Type B pancreatic cell (in vitro differentiated cells): ENCODE measurements at regions not wholly inside any gene's neighbourhood (a gene's known extent, or its start where the extent isn't known, plus 50 kb on each side); places are given as distances from the start of the nearest gene placed in this dataset.
"Not testable (repeated sequence)": the region's sequence is repeated elsewhere in the genome, so short reads cannot be mapped to it uniquely, and the experiment has no call there.

Source experiments
- DNase-seq: peaks from one replicate; pipeline ENCODE4 v3.0.0; 2021; ENCODE audit warnings: mixed read lengths; ENCODE audit not compliant: unreplicated experiment; ENCODE audit errors: extremely low spot score
- H3K27ac Mint-ChIP-seq: 2 replicates; pipeline ENCODE4 v1.8.0; 2021; ENCODE audit warnings: mild to moderate bottlenecking, mixed read lengths
- H3K27me3 Mint-ChIP-seq: 2 replicates; pipeline ENCODE4 v1.8.0; 2021; ENCODE audit warnings: mixed read lengths
- H3K36me3 Mint-ChIP-seq: 2 replicates; pipeline ENCODE4 v1.8.0; 2021; ENCODE audit warnings: mixed read lengths
- H3K4me1 Mint-ChIP-seq: one replicate; pipeline ENCODE4 v1.8.0; 2021; ENCODE audit warnings: mixed read lengths; ENCODE audit not compliant: unreplicated experiment
- H3K4me3 Mint-ChIP-seq: 2 replicates; pipeline ENCODE4 v1.8.0; 2021; ENCODE audit warnings: mild to moderate bottlenecking, mixed read lengths
- H3K9me3 Mint-ChIP-seq: 2 replicates; pipeline ENCODE4 v1.8.0; 2021; ENCODE audit warnings: mixed read lengths
- CTCF ChIP-seq: fragments of 200-600 bp; sonication (generic); conservative IDR thresholded peaks from 2 replicates; pipeline ENCODE4 v1.5.0; 2021; ENCODE audit warnings: antibody characterized with exemption, mild to moderate bottlenecking

DNA sequence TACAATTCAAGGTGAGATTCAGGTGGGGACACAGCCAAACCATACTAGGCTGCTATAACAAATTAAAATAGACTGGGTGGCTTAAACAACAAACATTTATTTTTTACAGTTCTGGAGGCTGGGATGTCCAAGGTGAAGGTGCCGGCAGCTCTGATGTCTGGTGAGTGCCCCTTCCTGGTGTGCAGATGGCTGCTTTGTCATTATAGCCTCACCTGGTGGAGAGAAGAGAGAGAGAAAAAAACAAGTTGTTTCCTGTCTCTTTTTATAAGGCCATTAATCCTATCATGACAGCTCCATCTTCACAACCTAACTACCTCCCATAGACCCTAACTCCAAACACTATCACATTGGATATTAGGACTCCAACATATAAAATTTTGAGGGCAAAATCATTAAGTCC is 279.7 kb downstream of the ZIC1 start:
- H3K9me3 Mint-ChIP-seq, result no peaks in the 10 kb centered on the region

DNA sequence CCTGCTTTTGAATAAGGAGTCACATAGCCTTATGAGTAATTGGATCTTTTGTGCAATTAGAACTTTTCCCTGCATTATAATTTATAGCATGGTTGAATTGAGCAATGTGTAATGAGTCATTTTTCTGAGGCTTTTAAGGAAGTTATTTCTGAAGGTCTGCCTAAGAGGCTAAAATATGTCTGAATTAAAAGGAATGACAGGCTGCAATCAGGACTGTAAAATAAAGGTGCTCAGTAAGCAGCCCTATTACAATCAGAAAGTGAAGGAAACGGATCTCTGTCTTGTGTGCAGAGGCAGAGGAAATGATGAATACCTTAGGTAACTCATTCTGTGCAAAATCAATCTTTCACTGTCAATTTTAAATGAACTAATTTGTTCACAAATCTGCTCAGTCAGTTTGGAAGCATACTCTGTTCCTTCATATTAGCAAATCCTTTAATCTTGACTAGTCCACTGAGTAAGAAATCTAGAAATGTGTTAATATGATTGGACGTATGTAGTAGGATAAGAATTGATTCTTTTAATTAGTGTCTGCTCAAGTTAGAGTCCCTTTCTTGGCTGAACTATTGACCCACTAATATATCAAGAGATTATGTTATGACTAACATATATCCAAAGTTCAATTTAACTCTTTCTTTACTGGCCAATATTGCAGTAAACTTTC is 290.1 kb downstream of the ZIC1 start:
- no peak for DNase-seq
- H3K27me3 Mint-ChIP-seq, result peaks cover 13% of the 10 kb centered on the region
- H3K4me1 Mint-ChIP-seq, result no peaks in the 10 kb centered on the region
- H3K4me3 Mint-ChIP-seq, result no peak overlapping the region
- TF ChIP-seq CTCF, result no peak
- H3K36me3 Mint-ChIP-seq, result no peaks in the 10 kb centered on the region
- no peak overlapping the region for H3K27ac Mint-ChIP-seq
- no peaks in the 10 kb centered on the region for H3K9me3 Mint-ChIP-seq

More for the DNA sequence above, 279.7 kb downstream of the ZIC1 start:
- H3K27ac Mint-ChIP-seq, result no peak overlapping the region
- H3K4me3 Mint-ChIP-seq, result no peak overlapping the region
- H3K4me1 Mint-ChIP-seq, result no peaks in the 10 kb centered on the region
- no peak for TF ChIP-seq CTCF
- H3K36me3 Mint-ChIP-seq, result no peaks in the 10 kb centered on the region
- DNase-seq, result no peak
- no peaks in the 10 kb centered on the region for H3K27me3 Mint-ChIP-seq

GRCh38 chr3:147701195-147701594 is 292.0 kb downstream of the ZIC1 start:
- no peak overlapping the region for H3K4me3 Mint-ChIP-seq

GRCh38 chr3:147702509-147702908 is 293.3 kb downstream of the ZIC1 start:
- H3K36me3 Mint-ChIP-seq, result no peaks in the 10 kb centered on the region
- no peak for DNase-seq
- H3K9me3 Mint-ChIP-seq, result no peaks in the 10 kb centered on the region
- H3K4me1 Mint-ChIP-seq, result no peaks in the 10 kb centered on the region
- no peak overlapping the region for H3K4me3 Mint-ChIP-seq
- H3K27ac Mint-ChIP-seq, result no peak overlapping the region
- H3K27me3 Mint-ChIP-seq, result peaks cover 4% of the 10 kb centered on the region
- no peak for TF ChIP-seq CTCF

More at GRCh38 chr3:147701195-147701594, 292.0 kb downstream of the ZIC1 start:
- Mint-ChIP-seq H3K36me3 (no peaks in the 10 kb centered on the region), H3K9me3 (no peaks in the 10 kb centered on the region), H3K4me1 (no peaks in the 10 kb centered on the region), H3K27ac (no peak overlapping the region), H3K27me3 (peaks cover 9% of the 10 kb centered on the region)
- no peak for TF ChIP-seq CTCF
- no peak for DNase-seq

DNA sequence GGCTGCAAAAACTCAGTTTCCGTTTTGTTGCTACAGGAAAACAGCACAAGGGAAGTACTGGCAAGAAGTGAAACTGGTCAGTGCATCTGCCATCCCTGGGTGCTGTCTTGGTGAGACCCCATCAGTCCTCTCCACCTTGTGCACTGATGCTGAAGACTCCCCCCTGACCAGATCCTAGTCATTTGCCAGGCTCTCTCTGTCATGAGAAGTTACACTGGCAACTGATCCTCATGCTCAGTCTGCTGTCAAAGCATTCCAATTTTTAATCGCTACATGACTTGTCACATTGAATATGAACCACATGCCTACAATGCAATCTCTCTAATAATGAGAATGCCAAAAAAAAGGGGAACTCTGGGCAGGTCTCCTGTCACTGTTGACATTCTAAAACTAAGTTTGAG is 296.5 kb downstream of the ZIC1 start:
- Mint-ChIP-seq H3K36me3 (peaks cover 5% of the 10 kb centered on the region), H3K27me3 (peaks cover 10% of the 10 kb centered on the region), H3K9me3 (no peaks in the 10 kb centered on the region), H3K4me1 (no peaks in the 10 kb centered on the region), H3K4me3 (no peak overlapping the region), H3K27ac (no peak overlapping the region)
- DNase-seq, result no peak
- no peak for TF ChIP-seq CTCF

DNA sequence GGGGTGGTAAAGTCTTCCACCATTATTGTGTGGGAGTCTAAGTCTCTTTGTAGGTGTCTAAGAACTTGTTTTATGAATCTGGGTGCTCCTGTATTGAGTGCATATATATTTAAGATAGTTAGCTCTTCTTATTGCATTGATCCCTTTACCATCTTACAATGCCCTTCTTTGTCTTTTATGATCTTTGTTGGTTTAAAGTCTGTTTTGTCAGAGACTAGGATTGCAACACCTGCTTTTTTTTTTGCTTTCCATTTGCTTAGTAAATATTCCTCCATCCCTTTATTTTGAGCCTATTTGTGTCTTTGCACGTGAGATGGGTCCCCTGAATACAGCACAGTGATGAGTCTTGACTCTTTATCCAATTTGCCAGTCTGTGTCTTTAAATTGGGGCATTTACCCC is 301.6 kb downstream of the ZIC1 start:
- not testable (repeated sequence) for DNase-seq, H3K36me3 Mint-ChIP-seq, H3K4me1 Mint-ChIP-seq, H3K27ac Mint-ChIP-seq, H3K4me3 Mint-ChIP-seq, H3K9me3 Mint-ChIP-seq
- H3K27me3 Mint-ChIP-seq, result peaks cover 12% of the 10 kb centered on the region
